ENCODE measurements at regions not wholly inside any gene's neighbourhood (a gene's known extent, or its start where the extent isn't known, plus 50 kb on each side); places are given as distances from the start of the nearest gene placed in this dataset.

DNA sequence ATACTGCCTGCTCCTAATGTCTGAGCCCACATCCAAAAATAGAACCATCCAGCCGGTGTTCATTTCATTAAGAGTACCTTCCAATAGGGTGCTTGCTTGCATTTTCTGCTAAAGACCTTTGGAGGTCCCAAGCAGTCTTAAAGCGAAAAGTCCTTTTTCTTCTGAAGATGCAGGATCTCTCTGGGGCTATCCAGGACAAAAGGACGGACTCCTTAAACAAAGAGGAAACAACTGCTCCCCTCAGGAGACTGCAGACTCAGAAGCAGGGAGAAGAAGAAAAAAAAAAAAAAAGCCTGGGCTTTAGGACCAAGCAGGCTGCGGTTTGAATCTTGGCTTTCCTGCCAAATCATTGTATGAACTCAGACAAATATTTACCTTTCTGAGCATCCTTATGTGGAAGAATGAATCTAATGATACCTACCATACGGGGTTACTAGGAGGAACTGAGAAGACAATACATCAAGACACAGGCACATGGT lies 204.0 kb downstream of the PLPP3 start:
- Histone ChIP-seq H2AK5ac (ENCODE audit: insufficient read length, low read length) (no peak overlapping the region), H3K14ac (ENCODE audit: insufficient read depth, low read length) (no peak overlapping the region), H2BK12ac (ENCODE audit: insufficient read length, low read depth, low read length) (no peak overlapping the region), H3K27me3 (ENCODE audit: insufficient read depth, low read length) (no peaks in the 10 kb centered on the region), H2BK120ac (ENCODE audit: low read depth, low read length, poor library complexity, severe bottlenecking) (no peak overlapping the region), H2BK5ac (ENCODE audit: insufficient read length, low read length) (no peak overlapping the region), H3K23me2 (ENCODE audit: insufficient read length, low read depth, low read length, poor library complexity, severe bottlenecking) (no peaks in the 10 kb centered on the region), H3T11ph (ENCODE audit: low read length) (no peak overlapping the region), H4K8ac (replicated peaks; ENCODE audit: insufficient read length, low read depth, low read length) (no peak overlapping the region), H3K4ac (ENCODE audit: low read depth, low read length) (no peak overlapping the region), H3K23ac (ENCODE audit: insufficient read length, low read depth, low read length) (no peak overlapping the region), H3K18ac (ENCODE audit: insufficient read length, low read depth, low read length) (no peak overlapping the region), H3K27ac (ENCODE audit: insufficient read length, low read depth, low read length) (no peak overlapping the region), H3K79me2 (ENCODE audit: insufficient read depth, low read length) (no peaks in the 10 kb centered on the region), H3K9ac (ENCODE audit: extremely low read depth, insufficient read length, low read length) (no peak overlapping the region), H2BK15ac (ENCODE audit: low read depth, low read length) (no peak overlapping the region), H4K5ac (ENCODE audit: insufficient read length, low read depth, low read length) (no peak overlapping the region), H2AFZ (ENCODE audit: low read length) (no peak overlapping the region), H4K91ac (ENCODE audit: insufficient read length, low read depth, low read length) (no peak overlapping the region), H3K4me1 (ENCODE audit: insufficient read depth, low read length) (peaks cover 7% of the 10 kb centered on the region; the same call in 1 of the 2 replicates), H3K56ac (ENCODE audit: insufficient read length, low read depth, low read length) (no peak overlapping the region), H2BK20ac (ENCODE audit: low read depth, low read length, poor library complexity, severe bottlenecking) (no peak overlapping the region), H4K20me1 (ENCODE audit: control insufficient read depth, insufficient read depth, insufficient read length) (no peaks in the 10 kb centered on the region), H3K4me2 (ENCODE audit: insufficient read depth, insufficient read length, low read length) (no peak overlapping the region), H3K79me1 (ENCODE audit: insufficient read depth, low read depth, low read length, poor library complexity, severe bottlenecking) (no peaks in the 10 kb centered on the region), H3K9me3 (ENCODE audit: control insufficient read depth, low read depth, low read length) (no peaks in the 10 kb centered on the region)
- no peak for DNase-seq
- TF ChIP-seq, protein P1, sequence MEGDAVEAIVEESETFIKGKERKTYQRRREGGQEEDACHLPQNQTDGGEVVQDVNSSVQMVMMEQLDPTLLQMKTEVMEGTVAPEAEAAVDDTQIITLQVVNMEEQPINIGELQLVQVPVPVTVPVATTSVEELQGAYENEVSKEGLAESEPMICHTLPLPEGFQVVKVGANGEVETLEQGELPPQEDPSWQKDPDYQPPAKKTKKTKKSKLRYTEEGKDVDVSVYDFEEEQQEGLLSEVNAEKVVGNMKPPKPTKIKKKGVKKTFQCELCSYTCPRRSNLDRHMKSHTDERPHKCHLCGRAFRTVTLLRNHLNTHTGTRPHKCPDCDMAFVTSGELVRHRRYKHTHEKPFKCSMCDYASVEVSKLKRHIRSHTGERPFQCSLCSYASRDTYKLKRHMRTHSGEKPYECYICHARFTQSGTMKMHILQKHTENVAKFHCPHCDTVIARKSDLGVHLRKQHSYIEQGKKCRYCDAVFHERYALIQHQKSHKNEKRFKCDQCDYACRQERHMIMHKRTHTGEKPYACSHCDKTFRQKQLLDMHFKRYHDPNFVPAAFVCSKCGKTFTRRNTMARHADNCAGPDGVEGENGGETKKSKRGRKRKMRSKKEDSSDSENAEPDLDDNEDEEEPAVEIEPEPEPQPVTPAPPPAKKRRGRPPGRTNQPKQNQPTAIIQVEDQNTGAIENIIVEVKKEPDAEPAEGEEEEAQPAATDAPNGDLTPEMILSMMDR (conservative IDR thresholded peaks at IDR 0.05): no peak
- no CpG with 5 or more reads among the region's 5 CpGs for WGBS (ENCODE audit: extremely low coverage, insufficient read length, low lambda C conversion rate)
- peak overlapping the region in 2 of 3 experiments; percentile 50 to 86; a peak in 4 of 7 replicates for H3K27ac Mint-ChIP-seq
- H3K4me1 Mint-ChIP-seq: peaks cover 52 to 53% of the 10 kb centered on the region in 2 experiments
- H3K27me3 Mint-ChIP-seq (ENCODE audit: low read depth): no peaks in the 10 kb centered on the region
- H3K36me3 Mint-ChIP-seq (ENCODE audit: insufficient read depth in 1 of 3, low read depth in 3 of 3): no peaks in the 10 kb centered on the region
- H3K4me3 Mint-ChIP-seq: peak overlapping the region in 1 of 2 experiments; percentile 57; a peak in 2 of 5 replicates
- no peaks in the 10 kb centered on the region for H3K9me3 Mint-ChIP-seq

Data from H9 (cell line).